H7 (cell line): ENCODE measurements at regions not wholly inside any gene's neighbourhood (a gene's known extent, or its start where the extent isn't known, plus 50 kb on each side); places are given as distances from the start of the nearest gene placed in this dataset.

Experiments
- DNase-seq: peaks from one replicate; pipeline ENCODE4 v3.0.0; 2012
- H3K27me3 ChIP-seq: 2 replicates; pipeline ENCODE4 v1.6.0; 2011; ENCODE audit warnings: mild to moderate bottlenecking, low read length; ENCODE audit not compliant: control insufficient read depth, insufficient read depth
- H3K36me3 ChIP-seq: replicated peaks from 2 replicates; pipeline ENCODE4 v1.5.1; 2011; ENCODE audit warnings: low read length; ENCODE audit not compliant: control insufficient read depth, insufficient read depth
- H3K4me3 ChIP-seq: 2 replicates; pipeline ENCODE4 v1.5.1; 2011; ENCODE audit warnings: low read depth, mild to moderate bottlenecking, control low read depth, low read length, moderate library complexity; ENCODE audit not compliant: insufficient read depth

GRCh38 chr7:96388620-96389383, 66.9 kb upstream of the SLC25A13 start:
- Histone ChIP-seq H3K36me3 (no peaks in the 10 kb centered on the region), H3K27me3 (no peaks in the 10 kb centered on the region), H3K4me3 (no peak overlapping the region)
- DNase-seq = no peak

GRCh38 chr7:96388166-96388565, 66.3 kb upstream of the SLC25A13 start:
- Histone ChIP-seq H3K27me3 (no peaks in the 10 kb centered on the region), H3K4me3 (no peak overlapping the region), H3K36me3 (no peaks in the 10 kb centered on the region)
- no peak for DNase-seq

- H3K4me3 ChIP-seq = no peak overlapping the region
- DNase-seq = peak; percentile 20
- H3K36me3 ChIP-seq = no peaks in the 10 kb centered on the region
- H3K27me3 ChIP-seq = no peaks in the 10 kb centered on the region
Measured at GRCh38 chr7:96380111-96380512, 58.2 kb upstream of the SLC25A13 start.

- no peak for DNase-seq
- H3K27me3 ChIP-seq = no peaks in the 10 kb centered on the region
- H3K36me3 ChIP-seq = no peaks in the 10 kb centered on the region
- H3K4me3 ChIP-seq = no peak overlapping the region
Measured at GRCh38 chr7:96377399-96377798, 55.5 kb upstream of the SLC25A13 start.
